Mucosa of rectum (tissue), 2 donors: ENCODE measurements at regions not wholly inside any gene's neighbourhood (a gene's known extent, or its start where the extent isn't known, plus 50 kb on each side); places are given as distances from the start of the nearest gene placed in this dataset.
"Not testable (repeated sequence)": the region's sequence is repeated elsewhere in the genome, so short reads cannot be mapped to it uniquely, and the experiment has no call there.

ENCODE experiments used
- H3K27ac ChIP-seq, 2 donors: one replicate each; pipeline ENCODE4 v1.7.0; 2013; ENCODE audit warnings: inconsistent platforms in 2 of 2, low read depth in 2 of 2, low read length in 2 of 2
- H3K27me3 ChIP-seq, 2 donors: one replicate each; pipeline ENCODE4 v1.7.0; 2013; ENCODE audit warnings: low read length in 2 of 2; ENCODE audit not compliant: control insufficient read depth in 2 of 2, insufficient read depth in 2 of 2
- H3K36me3 ChIP-seq, 2 donors: one replicate each; pipeline ENCODE4 v1.7.0; 2013; ENCODE audit warnings: low read length in 2 of 2; ENCODE audit not compliant: control insufficient read depth in 2 of 2, insufficient read depth in 2 of 2
- H3K4me1 ChIP-seq, 2 donors: one replicate each; pipeline ENCODE4 v1.7.0; 2013; ENCODE audit warnings: low read length in 2 of 2, mild to moderate bottlenecking in 1 of 2; ENCODE audit not compliant: control insufficient read depth in 2 of 2, insufficient read depth in 2 of 2
- H3K4me3 ChIP-seq, 2 donors: one replicate each; pipeline ENCODE4 v1.7.0; 2013; ENCODE audit warnings: low read length in 2 of 2
- H3K9ac ChIP-seq, 2 donors: one replicate each; pipeline ENCODE4 v1.7.0; 2013; ENCODE audit warnings: low read length in 2 of 2, low read depth in 1 of 2, mild to moderate bottlenecking in 1 of 2
- H3K9me3 ChIP-seq, 2 donors: one replicate each; pipeline ENCODE4 v1.7.0; 2013; ENCODE audit warnings: low read length in 2 of 2; ENCODE audit not compliant: control insufficient read depth in 2 of 2
- donor health status: healthy.
- donor health status: Normal muscosa, but diverticular disease.

- H3K4me1 ChIP-seq, H3K27ac ChIP-seq, H3K9me3 ChIP-seq, H3K36me3 ChIP-seq, H3K9ac ChIP-seq, H3K27me3 ChIP-seq: not testable (repeated sequence)
- H3K4me3 ChIP-seq: peak overlapping the region in 1 of 2 donors; percentile 23
Measured at GRCh38 chr11:71638801-71639519, 56.3 kb upstream of the KRTAP5-11 start.

GRCh38 chr11:71639520-71639849 is 56.8 kb upstream of the KRTAP5-11 start:
- H3K9me3 ChIP-seq, H3K36me3 ChIP-seq, H3K27me3 ChIP-seq, H3K9ac ChIP-seq, H3K4me1 ChIP-seq, H3K27ac ChIP-seq: not testable (repeated sequence)
- H3K4me3 ChIP-seq: peak overlapping the region in 1 of 2 donors; percentile 23

- H3K27ac ChIP-seq, H3K9ac ChIP-seq, H3K9me3 ChIP-seq, H3K36me3 ChIP-seq, H3K4me1 ChIP-seq, H3K27me3 ChIP-seq, H3K4me3 ChIP-seq: not testable (repeated sequence)
Measured at GRCh38 chr11:71639916-71640315, 57.2 kb upstream of the KRTAP5-11 start.

- not testable (repeated sequence) for H3K36me3 ChIP-seq, H3K9me3 ChIP-seq, H3K4me1 ChIP-seq, H3K27ac ChIP-seq, H3K4me3 ChIP-seq, H3K27me3 ChIP-seq, H3K9ac ChIP-seq
Measured at GRCh38 chr11:71647078-71647477, 64.4 kb upstream of the KRTAP5-11 start.

- H3K27me3 ChIP-seq, H3K9me3 ChIP-seq, H3K9ac ChIP-seq, H3K27ac ChIP-seq, H3K4me3 ChIP-seq, H3K36me3 ChIP-seq, H3K4me1 ChIP-seq: not testable (repeated sequence)
Measured at GRCh38 chr11:71652998-71653397, 70.3 kb upstream of the KRTAP5-11 start.

- H3K27ac ChIP-seq, H3K27me3 ChIP-seq, H3K9ac ChIP-seq, H3K4me1 ChIP-seq, H3K9me3 ChIP-seq, H3K36me3 ChIP-seq, H3K4me3 ChIP-seq: not testable (repeated sequence)
Measured at GRCh38 chr11:71654423-71654822, 71.7 kb upstream of the KRTAP5-11 start.

GRCh38 chr11:71655041-71655440 is 72.4 kb upstream of the KRTAP5-11 start:
- not testable (repeated sequence) for H3K36me3 ChIP-seq, H3K27me3 ChIP-seq, H3K4me1 ChIP-seq, H3K9me3 ChIP-seq, H3K27ac ChIP-seq, H3K4me3 ChIP-seq, H3K9ac ChIP-seq

- H3K36me3 ChIP-seq, H3K9me3 ChIP-seq, H3K27me3 ChIP-seq, H3K4me3 ChIP-seq, H3K9ac ChIP-seq, H3K27ac ChIP-seq, H3K4me1 ChIP-seq: not testable (repeated sequence)
Measured at GRCh38 chr11:71656513-71656912, 73.8 kb upstream of the KRTAP5-11 start.

- not testable (repeated sequence) for H3K27ac ChIP-seq, H3K4me1 ChIP-seq, H3K4me3 ChIP-seq, H3K27me3 ChIP-seq, H3K9ac ChIP-seq, H3K36me3 ChIP-seq, H3K9me3 ChIP-seq
Measured at GRCh38 chr11:71664941-71665340, 82.3 kb upstream of the KRTAP5-11 start.

- not testable (repeated sequence) for H3K36me3 ChIP-seq, H3K4me3 ChIP-seq, H3K27me3 ChIP-seq, H3K9ac ChIP-seq, H3K4me1 ChIP-seq, H3K9me3 ChIP-seq, H3K27ac ChIP-seq
Measured at GRCh38 chr11:71698110-71698509, 115.4 kb upstream of the KRTAP5-11 start.

GRCh38 chr11:71698961-71699360 is 116.3 kb upstream of the KRTAP5-11 start:
- not testable (repeated sequence) for H3K4me3 ChIP-seq, H3K27ac ChIP-seq, H3K9ac ChIP-seq, H3K9me3 ChIP-seq, H3K4me1 ChIP-seq, H3K36me3 ChIP-seq, H3K27me3 ChIP-seq
